ENCODE measurements at regions not wholly inside any gene's neighbourhood (a gene's known extent, or its start where the extent isn't known, plus 50 kb on each side); places are given as distances from the start of the nearest gene placed in this dataset.

- no peak for DNase-seq (ENCODE audit: low read depth)
These were observed 483.1 kb downstream of the RPS24 start for GRCh38 chr10:78516756-78517155.

GRCh38 chr10:78518224-78518623 lies 484.6 kb downstream of the RPS24 start:
- DNase-seq (ENCODE audit: low read depth), result no peak

- peak; percentile 6 for DNase-seq (ENCODE audit: low read depth)
These were observed 487.2 kb downstream of the RPS24 start for GRCh38 chr10:78520737-78521430.

- no peak for DNase-seq (ENCODE audit: low read depth)
These were observed 489.8 kb downstream of the RPS24 start for GRCh38 chr10:78523453-78523852.

GRCh38 chr10:78524342-78524741 lies 490.7 kb downstream of the RPS24 start:
- no peak for DNase-seq (ENCODE audit: low read depth)

- DNase-seq (ENCODE audit: low read depth), result no peak
These were observed 491.3 kb downstream of the RPS24 start for GRCh38 chr10:78524941-78525340.

GRCh38 chr10:78526347-78526746 lies 492.7 kb downstream of the RPS24 start:
- DNase-seq (ENCODE audit: low read depth), result no peak

GRCh38 chr10:78527296-78527695 lies 493.6 kb downstream of the RPS24 start:
- no peak for DNase-seq (ENCODE audit: low read depth)

- DNase-seq (ENCODE audit: low read depth), result no peak
These were observed 495.1 kb downstream of the RPS24 start for GRCh38 chr10:78528749-78529204.

GRCh38 chr10:78529262-78529661 lies 495.6 kb downstream of the RPS24 start:
- no peak for DNase-seq (ENCODE audit: low read depth)

- no peak for DNase-seq (ENCODE audit: low read depth)
These were observed 497.4 kb downstream of the RPS24 start for GRCh38 chr10:78531088-78531487.

- DNase-seq (ENCODE audit: low read depth), result no peak
These were observed 498.9 kb downstream of the RPS24 start for GRCh38 chr10:78532480-78533042.

- DNase-seq (ENCODE audit: low read depth), result no peak
These were observed 499.4 kb downstream of the RPS24 start for GRCh38 chr10:78533098-78533497.

GRCh38 chr10:78533776-78534175 lies 500.1 kb downstream of the RPS24 start:
- no peak for DNase-seq (ENCODE audit: low read depth)

GRCh38 chr10:78535716-78536218 lies 502.1 kb downstream of the RPS24 start:
- no peak for DNase-seq (ENCODE audit: low read depth)

GRCh38 chr10:78537018-78537417 lies 503.4 kb downstream of the RPS24 start:
- no peak for DNase-seq (ENCODE audit: low read depth)

GRCh38 chr10:78539247-78539766 lies 505.6 kb downstream of the RPS24 start:
- no peak for DNase-seq (ENCODE audit: low read depth)

- no peak for DNase-seq (ENCODE audit: low read depth)
These were observed 506.9 kb downstream of the RPS24 start for GRCh38 chr10:78540355-78541076.

- no peak for DNase-seq (ENCODE audit: low read depth)
These were observed 507.9 kb downstream of the RPS24 start for GRCh38 chr10:78541481-78542140.

GRCh38 chr10:78542141-78542489 lies 508.5 kb downstream of the RPS24 start:
- DNase-seq (ENCODE audit: low read depth), result no peak

- DNase-seq (ENCODE audit: low read depth), result no peak
These were observed 508.9 kb downstream of the RPS24 start for GRCh38 chr10:78542521-78542920.

GRCh38 chr10:78543031-78543748 lies 509.5 kb downstream of the RPS24 start:
- no peak for DNase-seq (ENCODE audit: low read depth)

Data from stimulated activated CD4-positive, alpha-beta T cell treated with anti-CD3 and anti-CD28 coated beads, Interleukin-2, amount 100 ng/mL, for 4 hours (primary cell).